ENCODE measurements at regions not wholly inside any gene's neighbourhood (a gene's known extent, or its start where the extent isn't known, plus 50 kb on each side); places are given as distances from the start of the nearest gene placed in this dataset.

DNA sequence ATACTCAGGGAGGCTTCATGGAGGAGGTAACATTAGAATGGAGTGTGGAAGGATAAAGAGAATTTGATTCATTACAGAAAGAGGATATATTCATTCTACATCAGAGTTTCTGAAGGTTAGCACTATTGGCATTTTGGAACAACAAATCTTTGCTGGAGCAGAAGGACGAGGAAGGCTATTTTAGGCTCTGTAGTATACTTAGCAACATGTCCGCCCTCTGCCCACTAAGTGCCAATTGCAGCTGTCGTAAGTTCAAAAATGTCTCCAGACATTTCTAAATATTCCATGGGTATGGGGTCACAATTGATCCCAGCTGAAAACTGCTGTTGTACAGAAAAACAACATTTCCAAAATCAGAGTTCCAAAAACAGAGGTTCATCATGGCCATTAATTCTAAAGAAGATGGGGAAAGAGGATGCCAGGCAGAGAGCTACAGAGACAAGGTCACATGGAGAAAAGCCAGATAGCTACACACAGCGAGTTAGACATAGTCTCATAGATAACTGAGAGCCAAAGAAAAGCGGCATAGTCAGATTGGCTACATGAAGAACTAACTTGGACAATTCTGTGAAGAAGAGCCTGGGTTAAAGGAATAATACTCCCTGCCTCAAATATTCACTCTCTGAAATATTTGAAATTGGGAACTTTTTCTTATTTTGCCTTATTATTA lies 846.4 kb upstream of the CDH8 start:
- no peaks in the 10 kb centered on the region for H3K36me3 ChIP-seq (ENCODE audit: insufficient read depth, low read length)
- H3K4me3 ChIP-seq (ENCODE audit: low read length) = no peak overlapping the region
- H2AFZ ChIP-seq (ENCODE audit: low read depth, low read length) = no peak overlapping the region
- H4K20me1 ChIP-seq (ENCODE audit: insufficient read depth) = no peaks in the 10 kb centered on the region
- H3F3A ChIP-seq (ENCODE audit: insufficient read depth, low read length, poor library complexity, severe bottlenecking) = no peaks in the 10 kb centered on the region
- no peaks in the 10 kb centered on the region for H3K27me3 ChIP-seq (ENCODE audit: insufficient read depth, low read depth, low read length)
- H3K27ac ChIP-seq (ENCODE audit: low read length) = no peak overlapping the region
- H3K79me2 ChIP-seq (replicated peaks; ENCODE audit: insufficient read depth, low read length) = no peaks in the 10 kb centered on the region
- TF ChIP-seq EZH2 (IDR thresholded peaks at IDR 0.05; ENCODE audit: borderline replicate concordance, insufficient read depth, low read length, poor library complexity, severe bottlenecking) (no peak), MXI1 (conservative IDR thresholded peaks at IDR 0.05; ENCODE audit: poor library complexity, severe bottlenecking) (no peak), TAF1 (IDR thresholded peaks at IDR 0.05; ENCODE audit: low read depth) (no peak), POLR2AphosphoS5 (IDR thresholded peaks at IDR 0.05) (no peak), EP300 (conservative IDR thresholded peaks at IDR 0.05; ENCODE audit: poor library complexity, severe bottlenecking) (no peak), SMC3 (conservative IDR thresholded peaks at IDR 0.05; ENCODE audit: poor library complexity) (no peak), RAD21 (conservative IDR thresholded peaks at IDR 0.05) (no peak)
- TF ChIP-seq, protein P1, sequence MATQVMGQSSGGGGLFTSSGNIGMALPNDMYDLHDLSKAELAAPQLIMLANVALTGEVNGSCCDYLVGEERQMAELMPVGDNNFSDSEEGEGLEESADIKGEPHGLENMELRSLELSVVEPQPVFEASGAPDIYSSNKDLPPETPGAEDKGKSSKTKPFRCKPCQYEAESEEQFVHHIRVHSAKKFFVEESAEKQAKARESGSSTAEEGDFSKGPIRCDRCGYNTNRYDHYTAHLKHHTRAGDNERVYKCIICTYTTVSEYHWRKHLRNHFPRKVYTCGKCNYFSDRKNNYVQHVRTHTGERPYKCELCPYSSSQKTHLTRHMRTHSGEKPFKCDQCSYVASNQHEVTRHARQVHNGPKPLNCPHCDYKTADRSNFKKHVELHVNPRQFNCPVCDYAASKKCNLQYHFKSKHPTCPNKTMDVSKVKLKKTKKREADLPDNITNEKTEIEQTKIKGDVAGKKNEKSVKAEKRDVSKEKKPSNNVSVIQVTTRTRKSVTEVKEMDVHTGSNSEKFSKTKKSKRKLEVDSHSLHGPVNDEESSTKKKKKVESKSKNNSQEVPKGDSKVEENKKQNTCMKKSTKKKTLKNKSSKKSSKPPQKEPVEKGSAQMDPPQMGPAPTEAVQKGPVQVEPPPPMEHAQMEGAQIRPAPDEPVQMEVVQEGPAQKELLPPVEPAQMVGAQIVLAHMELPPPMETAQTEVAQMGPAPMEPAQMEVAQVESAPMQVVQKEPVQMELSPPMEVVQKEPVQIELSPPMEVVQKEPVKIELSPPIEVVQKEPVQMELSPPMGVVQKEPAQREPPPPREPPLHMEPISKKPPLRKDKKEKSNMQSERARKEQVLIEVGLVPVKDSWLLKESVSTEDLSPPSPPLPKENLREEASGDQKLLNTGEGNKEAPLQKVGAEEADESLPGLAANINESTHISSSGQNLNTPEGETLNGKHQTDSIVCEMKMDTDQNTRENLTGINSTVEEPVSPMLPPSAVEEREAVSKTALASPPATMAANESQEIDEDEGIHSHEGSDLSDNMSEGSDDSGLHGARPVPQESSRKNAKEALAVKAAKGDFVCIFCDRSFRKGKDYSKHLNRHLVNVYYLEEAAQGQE (IDR thresholded peaks at IDR 0.05; ENCODE audit: borderline replicate concordance) = no peak
- TF ChIP-seq, protein P2, sequence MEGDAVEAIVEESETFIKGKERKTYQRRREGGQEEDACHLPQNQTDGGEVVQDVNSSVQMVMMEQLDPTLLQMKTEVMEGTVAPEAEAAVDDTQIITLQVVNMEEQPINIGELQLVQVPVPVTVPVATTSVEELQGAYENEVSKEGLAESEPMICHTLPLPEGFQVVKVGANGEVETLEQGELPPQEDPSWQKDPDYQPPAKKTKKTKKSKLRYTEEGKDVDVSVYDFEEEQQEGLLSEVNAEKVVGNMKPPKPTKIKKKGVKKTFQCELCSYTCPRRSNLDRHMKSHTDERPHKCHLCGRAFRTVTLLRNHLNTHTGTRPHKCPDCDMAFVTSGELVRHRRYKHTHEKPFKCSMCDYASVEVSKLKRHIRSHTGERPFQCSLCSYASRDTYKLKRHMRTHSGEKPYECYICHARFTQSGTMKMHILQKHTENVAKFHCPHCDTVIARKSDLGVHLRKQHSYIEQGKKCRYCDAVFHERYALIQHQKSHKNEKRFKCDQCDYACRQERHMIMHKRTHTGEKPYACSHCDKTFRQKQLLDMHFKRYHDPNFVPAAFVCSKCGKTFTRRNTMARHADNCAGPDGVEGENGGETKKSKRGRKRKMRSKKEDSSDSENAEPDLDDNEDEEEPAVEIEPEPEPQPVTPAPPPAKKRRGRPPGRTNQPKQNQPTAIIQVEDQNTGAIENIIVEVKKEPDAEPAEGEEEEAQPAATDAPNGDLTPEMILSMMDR (IDR thresholded peaks at IDR 0.05; ENCODE audit: poor library complexity, severe bottlenecking) = no peak
- H3K9me3 ChIP-seq (ENCODE audit: low read length) = no peaks in the 10 kb centered on the region
- H3K9me2 ChIP-seq (ENCODE audit: insufficient read depth, low read length) = no peaks in the 10 kb centered on the region
- H3K4me2 ChIP-seq (ENCODE audit: low read length) = no peak overlapping the region
- no peak overlapping the region for H3K9ac ChIP-seq (ENCODE audit: low read length)

DNA sequence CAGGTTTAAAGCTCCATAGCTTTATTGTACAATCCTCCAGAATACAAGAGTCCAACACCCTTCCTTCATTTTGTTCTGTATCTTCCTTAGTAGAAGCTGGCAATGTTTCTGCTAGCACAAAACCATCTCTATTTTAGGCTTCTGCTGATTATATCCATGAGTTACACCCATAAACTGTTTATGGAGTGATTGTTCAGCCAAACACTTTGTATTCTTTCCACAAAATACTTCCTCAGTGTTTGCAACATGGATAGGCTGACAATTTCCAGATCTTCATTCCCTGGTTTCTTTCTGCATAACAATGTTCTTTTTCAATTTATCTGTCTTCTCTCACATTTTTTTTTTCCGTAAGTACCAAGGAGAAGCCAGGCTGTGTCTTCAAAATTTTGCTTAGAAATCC lies 839.9 kb upstream of the CDH8 start:
- Histone ChIP-seq H3K27ac (ENCODE audit: low read length) (no peak overlapping the region), H3K9ac (ENCODE audit: low read length) (no peak overlapping the region), H3K9me3 (ENCODE audit: low read length) (no peaks in the 10 kb centered on the region)

More for the DNA sequence above, 839.9 kb upstream of the CDH8 start:
- H3K9me2 ChIP-seq (ENCODE audit: insufficient read depth, low read length) = no peaks in the 10 kb centered on the region
- no peak for TF ChIP-seq EZH2 (IDR thresholded peaks at IDR 0.05; ENCODE audit: borderline replicate concordance, insufficient read depth, low read length, poor library complexity, severe bottlenecking)
- TF ChIP-seq MXI1 (conservative IDR thresholded peaks at IDR 0.05; ENCODE audit: poor library complexity, severe bottlenecking) = no peak
- no peak for TF ChIP-seq SMC3 (conservative IDR thresholded peaks at IDR 0.05; ENCODE audit: poor library complexity)
- TF ChIP-seq EP300 (conservative IDR thresholded peaks at IDR 0.05; ENCODE audit: poor library complexity, severe bottlenecking) = no peak
- TF ChIP-seq, protein P2 (IDR thresholded peaks at IDR 0.05; ENCODE audit: poor library complexity, severe bottlenecking) = no peak
- no peak for TF ChIP-seq RAD21 (conservative IDR thresholded peaks at IDR 0.05)
- no peak for TF ChIP-seq POLR2AphosphoS5 (IDR thresholded peaks at IDR 0.05)
- TF ChIP-seq TAF1 (IDR thresholded peaks at IDR 0.05; ENCODE audit: low read depth) = no peak
- TF ChIP-seq, protein P1 (IDR thresholded peaks at IDR 0.05; ENCODE audit: borderline replicate concordance) = no peak
- H3F3A ChIP-seq (ENCODE audit: insufficient read depth, low read length, poor library complexity, severe bottlenecking) = no peaks in the 10 kb centered on the region
- H3K79me2 ChIP-seq (replicated peaks; ENCODE audit: insufficient read depth, low read length) = no peaks in the 10 kb centered on the region
- H3K27me3 ChIP-seq (ENCODE audit: insufficient read depth, low read depth, low read length) = no peaks in the 10 kb centered on the region
- H3K36me3 ChIP-seq (ENCODE audit: insufficient read depth, low read length) = no peaks in the 10 kb centered on the region
- H4K20me1 ChIP-seq (ENCODE audit: insufficient read depth) = no peaks in the 10 kb centered on the region
- no peak overlapping the region for H2AFZ ChIP-seq (ENCODE audit: low read depth, low read length)
- no peak overlapping the region for H3K4me3 ChIP-seq (ENCODE audit: low read length)
- no peak overlapping the region for H3K4me2 ChIP-seq (ENCODE audit: low read length)
